ENCODE measurements at regions not wholly inside any gene's neighbourhood (a gene's known extent, or its start where the extent isn't known, plus 50 kb on each side); places are given as distances from the start of the nearest gene placed in this dataset.

- TF ChIP-seq CTCF (conservative IDR thresholded peaks at IDR 0.05; ENCODE audit: low read length), result no peak
- TF ChIP-seq EZH2phosphoT487 (IDR thresholded peaks at IDR 0.05; ENCODE audit: borderline replicate concordance, low read depth, low read length), result no peak
These were observed 164.3 kb downstream of the NTMT2 start for GRCh38 chr1:170310014-170310405.

All from OCI-LY7 (cell line).